ENCODE measurements at regions not wholly inside any gene's neighbourhood (a gene's known extent, or its start where the extent isn't known, plus 50 kb on each side); places are given as distances from the start of the nearest gene placed in this dataset.

DNA sequence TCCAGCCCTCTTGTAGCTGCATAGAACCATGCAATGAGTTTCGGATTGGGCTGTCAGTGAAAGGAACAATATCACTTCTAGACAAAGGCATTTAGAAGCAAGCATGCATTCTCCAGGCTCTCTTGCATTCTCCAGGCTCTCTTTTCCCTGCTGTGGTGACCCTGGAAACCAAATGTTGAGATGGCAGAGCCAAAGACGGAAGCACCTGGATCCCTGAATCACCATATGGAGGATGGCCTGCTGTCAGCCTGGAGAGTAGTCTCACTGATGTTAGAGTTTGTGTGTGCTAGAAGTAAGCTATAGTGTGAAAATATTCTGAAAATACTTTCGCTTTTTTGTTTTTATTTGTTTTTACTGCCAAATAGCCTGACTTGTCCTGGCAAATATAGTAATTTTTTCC is 203.9 kb downstream of the C1D start:
- TF ChIP-seq, protein P1, sequence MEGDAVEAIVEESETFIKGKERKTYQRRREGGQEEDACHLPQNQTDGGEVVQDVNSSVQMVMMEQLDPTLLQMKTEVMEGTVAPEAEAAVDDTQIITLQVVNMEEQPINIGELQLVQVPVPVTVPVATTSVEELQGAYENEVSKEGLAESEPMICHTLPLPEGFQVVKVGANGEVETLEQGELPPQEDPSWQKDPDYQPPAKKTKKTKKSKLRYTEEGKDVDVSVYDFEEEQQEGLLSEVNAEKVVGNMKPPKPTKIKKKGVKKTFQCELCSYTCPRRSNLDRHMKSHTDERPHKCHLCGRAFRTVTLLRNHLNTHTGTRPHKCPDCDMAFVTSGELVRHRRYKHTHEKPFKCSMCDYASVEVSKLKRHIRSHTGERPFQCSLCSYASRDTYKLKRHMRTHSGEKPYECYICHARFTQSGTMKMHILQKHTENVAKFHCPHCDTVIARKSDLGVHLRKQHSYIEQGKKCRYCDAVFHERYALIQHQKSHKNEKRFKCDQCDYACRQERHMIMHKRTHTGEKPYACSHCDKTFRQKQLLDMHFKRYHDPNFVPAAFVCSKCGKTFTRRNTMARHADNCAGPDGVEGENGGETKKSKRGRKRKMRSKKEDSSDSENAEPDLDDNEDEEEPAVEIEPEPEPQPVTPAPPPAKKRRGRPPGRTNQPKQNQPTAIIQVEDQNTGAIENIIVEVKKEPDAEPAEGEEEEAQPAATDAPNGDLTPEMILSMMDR (IDR thresholded peaks at IDR 0.05), result no peak
- no peak for TF ChIP-seq ZFX (IDR thresholded peaks at IDR 0.05; ENCODE audit: borderline replicate concordance)

Data from 22Rv1 (cell line).